NCI-H2227 (cell line): ENCODE measurements at regions not wholly inside any gene's neighbourhood (a gene's known extent, or its start where the extent isn't known, plus 50 kb on each side); places are given as distances from the start of the nearest gene placed in this dataset.

Source experiments
- DNase-seq: peaks from one replicate; lab custom pipeline; 2025; ENCODE audit not compliant: unreplicated experiment; lab: John Stamatoyannopoulos, UW

DNA sequence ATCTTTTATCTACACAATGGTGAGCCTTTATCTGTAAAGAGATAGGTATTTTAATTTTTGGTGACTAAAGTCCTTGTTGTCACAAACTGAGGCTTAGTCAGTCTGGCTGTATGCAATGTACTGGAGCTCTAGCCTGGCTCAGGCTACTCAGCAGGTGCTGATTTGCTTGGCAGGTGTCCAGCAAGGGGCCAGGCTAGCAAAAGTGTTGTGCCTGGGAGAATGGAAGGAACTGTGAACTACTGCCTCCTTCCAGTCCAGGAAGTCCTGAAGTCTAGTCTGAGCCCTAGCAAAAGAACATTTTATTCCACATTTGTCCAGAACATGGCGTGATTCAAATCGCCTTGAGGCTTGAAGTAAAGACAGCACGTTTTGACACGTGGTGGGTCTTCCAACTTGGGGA, 260.5 kb downstream of the CCDC85A start:
- peak; percentile 12 for DNase-seq

- no peak for DNase-seq
Measured at GRCh38 chr2:56448403-56449001, 264.7 kb downstream of the CCDC85A start.

- peak; percentile 9 for DNase-seq
Measured at GRCh38 chr2:56449002-56449431, 265.2 kb downstream of the CCDC85A start.

GRCh38 chr2:56449449-56449860, 265.7 kb downstream of the CCDC85A start:
- DNase-seq = no peak

- peak; percentile 56 for DNase-seq
Measured at GRCh38 chr2:56450047-56450446, 266.3 kb downstream of the CCDC85A start.

- no peak for DNase-seq
Measured at GRCh38 chr2:56450772-56451171, 267.0 kb downstream of the CCDC85A start.

DNA sequence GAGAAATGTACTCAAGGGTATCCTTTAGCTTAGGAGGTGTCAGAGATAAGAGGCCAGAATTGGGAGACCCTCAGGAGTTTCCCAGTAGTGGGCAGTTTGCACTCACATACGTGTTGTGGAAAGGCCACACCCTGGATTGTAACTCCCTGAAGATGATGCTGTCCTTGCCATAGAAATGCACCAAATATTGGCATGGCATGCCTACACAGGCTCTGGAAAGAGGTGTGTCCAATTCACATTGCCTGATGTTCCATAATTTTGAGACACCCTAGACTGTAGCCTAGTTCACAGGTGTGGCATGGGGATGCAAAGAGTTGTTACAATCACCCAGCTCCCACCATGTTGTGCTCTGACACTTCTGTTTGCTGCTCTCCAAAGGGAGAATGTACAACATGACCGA, 271.9 kb downstream of the CCDC85A start:
- no peak for DNase-seq

DNA sequence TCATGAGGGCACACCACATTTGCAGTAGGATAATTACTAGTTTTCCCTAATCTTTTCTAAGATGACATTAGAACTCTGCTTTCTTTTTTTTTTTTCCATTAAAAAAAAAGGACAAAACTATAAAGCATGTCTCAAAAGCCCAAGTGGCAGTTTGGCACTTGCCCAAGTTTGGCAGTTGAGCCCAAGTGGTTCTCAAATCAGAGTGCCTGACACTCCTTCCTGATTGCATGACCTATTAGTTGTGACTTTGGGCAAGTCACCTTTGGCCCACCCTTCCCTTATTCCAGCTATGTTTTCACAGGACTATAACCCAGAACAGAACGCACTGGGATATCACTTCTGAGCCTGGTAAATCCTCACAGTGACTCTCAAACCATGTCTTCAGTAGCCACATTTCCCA, 273.0 kb downstream of the CCDC85A start:
- peak; percentile 10 for DNase-seq

- DNase-seq = no peak
Measured at GRCh38 chr2:56460508-56460907, 276.7 kb downstream of the CCDC85A start.

- DNase-seq = no peak
Measured at GRCh38 chr2:56464066-56464465, 280.3 kb downstream of the CCDC85A start.

- DNase-seq = no peak
Measured at GRCh38 chr2:56464613-56465012, 280.8 kb downstream of the CCDC85A start.

DNA sequence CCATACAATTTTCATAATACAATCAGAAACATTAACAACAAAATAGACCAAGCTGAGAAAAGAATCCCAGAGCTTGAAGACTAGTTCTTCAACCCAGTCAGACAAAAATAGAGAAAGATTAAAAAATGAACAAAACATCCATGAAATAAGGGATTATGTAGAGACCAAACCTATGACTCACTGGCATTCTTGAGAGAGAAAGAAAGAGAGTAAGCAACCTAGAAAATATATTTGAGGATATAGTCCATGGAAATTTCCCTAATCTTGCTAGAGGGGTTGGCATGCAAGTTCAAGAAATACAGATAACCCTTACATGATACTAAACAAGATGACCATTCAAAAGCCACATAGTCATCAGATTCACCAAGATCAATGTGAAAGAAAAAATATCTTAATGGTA, 281.7 kb downstream of the CCDC85A start:
- no peak for DNase-seq

- no peak for DNase-seq
Measured at GRCh38 chr2:56473524-56473923, 289.7 kb downstream of the CCDC85A start.

DNA sequence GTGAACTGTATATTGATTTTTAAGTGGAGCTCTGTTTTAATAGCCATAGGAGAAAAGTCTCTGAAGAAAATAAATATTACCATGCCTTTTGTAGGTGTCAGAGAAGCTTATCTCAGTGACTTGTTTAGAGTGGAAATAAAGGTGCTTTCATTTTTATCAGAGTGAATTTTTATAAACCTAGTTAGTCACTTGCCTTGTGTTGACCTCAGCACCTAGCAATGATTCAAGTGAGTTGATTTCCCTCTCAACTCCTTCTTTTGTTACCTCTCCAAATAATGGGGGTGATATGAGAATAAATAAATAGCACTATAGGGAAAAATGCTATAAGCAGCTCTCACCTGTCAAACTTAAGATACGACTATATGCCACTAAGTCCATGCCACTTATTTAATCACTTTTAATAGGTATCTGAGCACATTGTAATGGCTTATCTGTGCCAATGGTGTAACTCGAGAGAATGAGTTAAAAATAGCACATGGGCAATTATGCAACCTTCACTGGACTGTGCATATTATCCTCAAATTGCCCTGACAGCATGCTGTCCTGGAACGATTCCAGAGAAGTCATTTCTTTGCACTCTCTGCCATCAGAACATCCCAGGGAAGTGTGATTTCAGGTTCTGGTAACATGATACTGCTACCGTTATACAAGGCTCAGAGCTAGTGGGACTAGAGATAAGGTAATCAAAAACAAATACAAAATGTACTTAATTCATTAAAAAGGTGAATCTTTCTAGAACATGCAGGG, 290.8 kb downstream of the CCDC85A start:
- peak; percentile 86 for DNase-seq

- no peak for DNase-seq
Measured at GRCh38 chr2:56475191-56475590, 291.4 kb downstream of the CCDC85A start.

DNA sequence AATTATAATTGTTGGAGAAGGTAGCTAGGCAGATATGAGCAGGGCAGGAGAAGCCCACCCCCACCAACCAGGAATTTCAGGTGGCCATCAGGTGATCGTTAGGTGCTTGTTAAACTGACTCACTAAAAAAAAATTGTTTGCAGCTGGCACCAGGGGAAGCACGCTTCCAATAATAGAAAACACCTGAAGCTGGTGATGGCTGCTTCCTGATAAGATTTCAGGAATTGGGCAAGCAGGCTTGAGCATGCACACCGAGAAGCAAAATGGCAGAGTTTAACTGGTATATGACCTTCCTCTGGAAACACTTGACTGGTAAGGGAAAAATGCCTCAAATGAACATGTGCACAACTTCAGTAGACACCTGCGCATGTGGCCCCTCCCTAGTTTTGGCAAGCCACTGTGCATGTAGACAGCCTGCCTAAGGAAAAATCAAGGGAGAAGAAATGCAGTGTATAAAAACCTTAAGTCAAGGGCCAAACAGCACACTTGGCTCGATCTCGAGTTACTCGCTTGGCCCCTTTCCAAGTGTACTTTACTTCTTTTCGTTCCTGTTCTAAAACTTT, 292.8 kb downstream of the CCDC85A start:
- DNase-seq = no peak

GRCh38 chr2:56478027-56478426, 294.2 kb downstream of the CCDC85A start:
- DNase-seq = no peak

DNA sequence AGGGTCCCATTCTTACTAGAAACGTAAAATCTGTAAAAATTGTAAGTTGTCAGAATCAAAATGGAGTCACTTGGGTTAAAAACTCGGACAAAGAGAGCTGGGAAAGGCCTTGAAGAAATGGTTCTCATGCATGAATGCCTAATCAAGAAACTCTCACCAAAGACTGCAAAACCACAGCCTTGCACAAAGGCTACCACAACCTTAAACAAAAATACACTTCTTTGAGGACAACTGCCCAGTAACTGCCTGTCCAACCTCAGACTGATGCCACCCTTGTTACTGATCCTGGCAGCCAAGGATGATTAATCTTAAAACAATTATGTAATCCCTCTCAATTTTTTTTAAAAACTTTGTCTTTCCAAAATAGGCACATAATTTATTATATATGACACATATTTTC, 299.3 kb downstream of the CCDC85A start:
- no peak for DNase-seq

DNA sequence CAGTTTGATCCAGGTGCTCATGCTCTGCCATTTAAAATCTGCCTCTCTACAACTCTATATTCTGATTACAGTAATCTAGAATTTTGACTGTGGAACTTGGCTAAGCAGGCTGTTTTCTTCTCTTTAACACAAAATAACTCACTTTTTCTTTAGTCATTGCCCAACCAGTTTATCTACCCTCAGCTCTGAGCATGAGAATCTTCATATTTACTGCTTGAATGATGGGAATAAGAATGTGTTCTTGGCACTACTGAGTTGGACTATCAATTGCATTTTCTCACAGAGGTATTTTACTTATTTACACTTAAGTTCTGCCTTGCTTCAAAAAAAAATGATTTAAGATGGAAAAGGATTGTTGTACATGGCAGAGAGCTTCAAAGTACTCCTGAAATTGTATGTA, 301.1 kb downstream of the CCDC85A start:
- no peak for DNase-seq

GRCh38 chr2:56500317-56500716, 316.5 kb downstream of the CCDC85A start:
- no peak for DNase-seq

GRCh38 chr2:56502616-56503015, 318.8 kb downstream of the CCDC85A start:
- DNase-seq = no peak

DNA sequence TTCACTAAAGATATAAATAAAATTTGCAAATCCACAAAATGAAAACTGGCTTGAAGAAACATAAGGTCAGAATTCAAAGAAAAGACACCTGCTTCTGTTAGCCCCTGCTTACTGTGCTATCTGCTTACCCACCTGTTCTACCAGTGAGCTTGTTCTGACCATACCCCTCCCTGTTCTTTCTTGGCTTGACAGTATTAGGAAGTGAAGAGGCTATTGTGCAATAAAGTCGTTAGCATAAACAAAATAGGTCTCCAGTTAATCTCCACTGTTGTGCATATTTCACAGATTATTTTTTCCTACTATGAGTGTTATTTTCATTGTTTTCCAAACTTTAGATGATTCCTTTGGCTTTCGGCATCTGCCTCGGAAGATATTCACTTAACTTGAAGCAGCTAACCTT, 322.1 kb downstream of the CCDC85A start:
- DNase-seq = no peak
